HepG2 (cell line): ENCODE measurements at regions not wholly inside any gene's neighbourhood (a gene's known extent, or its start where the extent isn't known, plus 50 kb on each side); places are given as distances from the start of the nearest gene placed in this dataset.

ENCODE experiments used
- AHR ChIP-seq: IDR thresholded peaks from 2 replicates; pipeline ENCODE4 v1.6.1; 2018; ENCODE audit warnings: missing genetic modification reagents, missing compliant biosample characterization
- ARNTL ChIP-seq: sonication (generic); formaldehyde crosslinking; IDR thresholded peaks from 2 replicates; pipeline ENCODE4 v1.4.0; 2020; ENCODE audit warnings: mild to moderate bottlenecking, missing genetic modification reagents
- ERF ChIP-seq: IDR thresholded peaks from 2 replicates; pipeline ENCODE4 v1.6.1; 2018; ENCODE audit warnings: missing biosample characterization, missing genetic modification reagents
- FOSL2 ChIP-seq: sonication (generic); formaldehyde crosslinking; IDR thresholded peaks from 2 replicates; pipeline ENCODE4 v1.4.0; 2020; ENCODE audit warnings: missing genetic modification reagents
- HNF4A ChIP-seq: sonication (generic); formaldehyde crosslinking; IDR thresholded peaks from 2 replicates; pipeline ENCODE4 v1.4.0; 2020; ENCODE audit warnings: missing genetic modification reagents
- HNRNPH1 ChIP-seq: fragments of 200-400 bp; formaldehyde crosslinking; optimal IDR thresholded peaks from 2 replicates; pipeline ENCODE3; 2017; ENCODE audit warnings: mild to moderate bottlenecking, low read depth, low read length
- IRF2 ChIP-seq: IDR thresholded peaks from 2 replicates; pipeline ENCODE4 v1.6.1; 2018; ENCODE audit warnings: missing genetic modification reagents, missing compliant biosample characterization
- NR2F2 ChIP-seq: IDR thresholded peaks from 2 replicates; pipeline ENCODE4 v1.6.1; 2012; ENCODE audit warnings: low read depth, inconsistent platforms, borderline replicate concordance
- NR3C1 ChIP-seq: sonication (generic); formaldehyde crosslinking; IDR thresholded peaks from 2 replicates; pipeline ENCODE4 v1.4.0; 2020; ENCODE audit warnings: missing genetic modification reagents
- PTBP1 ChIP-seq: fragments of 200-400 bp; formaldehyde crosslinking; IDR thresholded peaks from 2 replicates; pipeline ENCODE4 v1.6.1; 2018; ENCODE audit warnings: low read length, low read depth; ENCODE audit not compliant: poor library complexity, severe bottlenecking
- SIX1 ChIP-seq: sonication (generic); formaldehyde crosslinking; IDR thresholded peaks from 2 replicates; pipeline ENCODE4 v1.4.0; 2020; ENCODE audit warnings: missing genetic modification reagents, borderline replicate concordance
- TBX3 ChIP-seq: fragments of 450-650 bp; IDR thresholded peaks from 2 replicates; pipeline ENCODE4 v1.6.1; 2017; ENCODE audit warnings: antibody characterized with exemption, mild to moderate bottlenecking, inconsistent platforms, borderline replicate concordance
- ZFP37 ChIP-seq: sonication (generic); formaldehyde crosslinking; IDR thresholded peaks from 2 replicates; pipeline ENCODE4 v1.4.0; 2020; ENCODE audit warnings: missing genetic modification reagents, borderline replicate concordance
- ZHX2 ChIP-seq, 2 experiments: sonication (generic) in 1 of 2; formaldehyde crosslinking in 1 of 2; IDR thresholded peaks; 2 replicates each; pipeline versions ENCODE4 v1.6.1 to v1.9.0; 2014 to 2022; ENCODE audit warnings: antibody characterized with exemption in 1 of 2, borderline replicate concordance in 1 of 2, inconsistent platforms in 1 of 2, low read depth in 1 of 2, missing genetic modification reagents in 1 of 2
- ZNF251 ChIP-seq: sonication (generic); formaldehyde crosslinking; IDR thresholded peaks from 2 replicates; pipeline ENCODE4 v1.9.0; 2021; ENCODE audit warnings: mild to moderate bottlenecking, missing genetic modification reagents
- ZNF570 ChIP-seq: sonication (generic); formaldehyde crosslinking; IDR thresholded peaks from 2 replicates; pipeline ENCODE4 v1.4.0; 2020; ENCODE audit warnings: mild to moderate bottlenecking, missing genetic modification reagents, borderline replicate concordance
- ZNF605 ChIP-seq: sonication (generic); formaldehyde crosslinking; IDR thresholded peaks from 2 replicates; pipeline ENCODE4 v1.8.0; 2022; ENCODE audit warnings: mild to moderate bottlenecking, missing genetic modification reagents
- ZNF691 ChIP-seq: sonication (generic); formaldehyde crosslinking; IDR thresholded peaks from 2 replicates; pipeline ENCODE4 v1.4.0; 2020; ENCODE audit warnings: missing genetic modification reagents, low read depth, mild to moderate bottlenecking, borderline replicate concordance
- ZNF713 ChIP-seq: sonication (generic); formaldehyde crosslinking; IDR thresholded peaks from 2 replicates; pipeline ENCODE4 v1.4.0; 2020; ENCODE audit warnings: mild to moderate bottlenecking, missing genetic modification reagents
- ZNF776 ChIP-seq: sonication (generic); formaldehyde crosslinking; IDR thresholded peaks from 2 replicates; pipeline ENCODE4 v1.4.0; 2020; ENCODE audit warnings: mild to moderate bottlenecking, missing genetic modification reagents
- TF ChIP-seq, protein P1 (sequence below): sonication (generic); formaldehyde crosslinking; IDR thresholded peaks from 2 replicates; pipeline ENCODE4 v1.4.0; 2020; ENCODE audit warnings: missing genetic modification reagents
- TF ChIP-seq, protein P2 (sequence below): sonication (generic); formaldehyde crosslinking; IDR thresholded peaks from 2 replicates; pipeline ENCODE4 v1.9.0; 2022; ENCODE audit warnings: missing genetic modification reagents, mild to moderate bottlenecking, borderline replicate concordance

DNA sequence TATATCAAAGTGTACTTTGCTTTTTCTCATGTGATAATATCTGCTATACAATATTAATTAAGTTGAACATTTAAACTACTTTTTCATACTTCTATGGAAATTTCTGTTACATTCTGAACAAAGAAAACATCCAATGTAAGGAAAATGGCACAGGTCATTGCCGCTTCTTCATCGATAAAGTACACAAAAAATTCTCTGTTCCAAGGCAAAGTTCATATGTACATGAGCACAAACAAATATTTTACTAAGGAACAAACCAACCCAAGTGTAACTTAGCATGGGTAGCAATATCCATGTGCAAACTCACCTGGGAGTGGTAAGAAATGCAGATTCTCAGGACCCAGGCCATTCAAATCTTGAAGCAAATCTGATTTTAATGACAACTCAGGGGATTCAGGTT lies 139.8 kb downstream of the TMEM161B start (continued):
- peak; percentile 65; the same call in 1 of the 2 replicates for TF ChIP-seq SIX1 (CRISPR knock-in tag)
- TF ChIP-seq IRF2 (CRISPR knock-in tag), result peak; percentile 60; the same call in 1 of the 2 replicates
- TF ChIP-seq ZNF570 (CRISPR knock-in tag), result no peak
- TF ChIP-seq, protein P1, sequence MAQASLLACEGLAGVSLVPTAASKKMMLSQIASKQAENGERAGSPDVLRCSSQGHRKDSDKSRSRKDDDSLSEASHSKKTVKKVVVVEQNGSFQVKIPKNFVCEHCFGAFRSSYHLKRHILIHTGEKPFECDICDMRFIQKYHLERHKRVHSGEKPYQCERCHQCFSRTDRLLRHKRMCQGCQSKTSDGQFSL (CRISPR knock-in tag), result no peak
- no peak for TF ChIP-seq AHR (CRISPR knock-in tag)
- TF ChIP-seq NR2F2, result peak; percentile 90
- TF ChIP-seq, protein P2, sequence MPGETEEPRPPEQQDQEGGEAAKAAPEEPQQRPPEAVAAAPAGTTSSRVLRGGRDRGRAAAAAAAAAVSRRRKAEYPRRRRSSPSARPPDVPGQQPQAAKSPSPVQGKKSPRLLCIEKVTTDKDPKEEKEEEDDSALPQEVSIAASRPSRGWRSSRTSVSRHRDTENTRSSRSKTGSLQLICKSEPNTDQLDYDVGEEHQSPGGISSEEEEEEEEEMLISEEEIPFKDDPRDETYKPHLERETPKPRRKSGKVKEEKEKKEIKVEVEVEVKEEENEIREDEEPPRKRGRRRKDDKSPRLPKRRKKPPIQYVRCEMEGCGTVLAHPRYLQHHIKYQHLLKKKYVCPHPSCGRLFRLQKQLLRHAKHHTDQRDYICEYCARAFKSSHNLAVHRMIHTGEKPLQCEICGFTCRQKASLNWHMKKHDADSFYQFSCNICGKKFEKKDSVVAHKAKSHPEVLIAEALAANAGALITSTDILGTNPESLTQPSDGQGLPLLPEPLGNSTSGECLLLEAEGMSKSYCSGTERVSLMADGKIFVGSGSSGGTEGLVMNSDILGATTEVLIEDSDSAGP, result no peak
- no peak for TF ChIP-seq ZNF691 (CRISPR knock-in tag)
- TF ChIP-seq ZNF605 (CRISPR knock-in tag), result no peak
- TF ChIP-seq FOSL2, result no peak; the same call in 1 of the 2 replicates
- no peak for TF ChIP-seq ZHX2 (IDR thresholded peaks at IDR 0.05; ENCODE audit: low read depth)
- TF ChIP-seq ZHX2 (CRISPR knock-in tag; IDR thresholded peaks at IDR 0.05; ENCODE audit: borderline replicate concordance), result no peak
- TF ChIP-seq PTBP1, result no peak
- no peak for TF ChIP-seq ZNF251 (CRISPR knock-in tag)
- TF ChIP-seq TBX3, result peak; percentile 54; the same call in 1 of the 2 replicates
- no peak for TF ChIP-seq ZNF776 (CRISPR knock-in tag)
- 0 out of 2 replicates have a peak, but pooled peaks have one; percentile 37 for TF ChIP-seq ARNTL (CRISPR knock-in tag)
- no peak for TF ChIP-seq ZNF713 (CRISPR knock-in tag)
- TF ChIP-seq ERF (CRISPR knock-in tag), result peak; percentile 43; the same call in 1 of the 2 replicates
- no peak for TF ChIP-seq NR3C1 (CRISPR knock-in tag)
- peak; percentile 94 for TF ChIP-seq HNF4A
- TF ChIP-seq HNRNPH1, result no peak
- TF ChIP-seq ZFP37 (CRISPR knock-in tag), result no peak
